Neural cell (in vitro differentiated cells): ENCODE measurements at regions not wholly inside any gene's neighbourhood (a gene's known extent, or its start where the extent isn't known, plus 50 kb on each side); places are given as distances from the start of the nearest gene placed in this dataset.

ENCODE experiments used
- H2AFZ ChIP-seq: fragments of 200-600, 300-800 bp; sonication (generic), shearing (Covaris generic); 2 replicates; pipeline ENCODE4 v1.6.0; 2014; ENCODE audit warnings: low read depth, mild to moderate bottlenecking, antibody characterized with exemption, low read length, moderate library complexity
- H3F3A ChIP-seq: fragments of 200-600 bp; shearing (Covaris generic); 2 replicates; pipeline ENCODE4 v1.6.1; 2016; ENCODE audit warnings: mild to moderate bottlenecking, moderate library complexity, mixed read lengths, antibody characterized with exemption, low read length; ENCODE audit not compliant: insufficient read depth, poor library complexity, severe bottlenecking
- H3K27ac ChIP-seq: fragments of 200-600, 300-800 bp; sonication (generic), shearing (Covaris generic); 2 replicates; pipeline ENCODE4 v1.5.1; 2014; ENCODE audit warnings: mild to moderate bottlenecking, low read length, moderate library complexity
- H3K27me3 ChIP-seq: fragments of 300-800, 200-600 bp; sonication (generic), shearing (Covaris generic); 2 replicates; pipeline ENCODE4 v1.6.0; 2014; ENCODE audit warnings: mild to moderate bottlenecking, low read depth, low read length, moderate library complexity; ENCODE audit not compliant: insufficient read depth
- H3K36me3 ChIP-seq: fragments of 300-800, 200-600 bp; sonication (generic), shearing (Covaris generic); 2 replicates; pipeline ENCODE4 v1.5.1; 2014; ENCODE audit warnings: mild to moderate bottlenecking, antibody characterized with exemption, low read length, moderate library complexity; ENCODE audit not compliant: insufficient read depth
- H3K4me2 ChIP-seq: fragments of 300-800, 200-600 bp; sonication (generic), shearing (Covaris generic); 2 replicates; pipeline ENCODE4 v1.6.0; 2014; ENCODE audit warnings: mild to moderate bottlenecking, low read length
- H3K4me3 ChIP-seq: fragments of 300-800, 200-600 bp; sonication (generic), shearing (Covaris generic); 2 replicates; pipeline ENCODE4 v1.5.1; 2014; ENCODE audit warnings: mild to moderate bottlenecking, low read length, moderate library complexity
- H3K79me2 ChIP-seq: fragments of 200-600 bp; shearing (Covaris generic); replicated peaks from 2 replicates; pipeline ENCODE4 v1.6.0; 2014; ENCODE audit warnings: mild to moderate bottlenecking, low read length, moderate library complexity; ENCODE audit not compliant: insufficient read depth
- H3K9ac ChIP-seq: fragments of 300-800, 200-600 bp; sonication (generic), shearing (Covaris generic); 2 replicates; pipeline ENCODE4 v1.6.1; 2016; ENCODE audit warnings: mild to moderate bottlenecking, low read length, mixed read lengths
- H3K9me2 ChIP-seq: fragments of 200-600 bp; shearing (Covaris generic); 2 replicates; pipeline ENCODE4 v1.6.1; 2016; ENCODE audit warnings: mild to moderate bottlenecking, low read length, mixed read lengths; ENCODE audit not compliant: insufficient read depth
- H3K9me3 ChIP-seq: fragments of 200-600, 300-800 bp; sonication (generic), shearing (Covaris generic); 2 replicates; pipeline ENCODE4 v1.6.1; 2016; ENCODE audit warnings: mild to moderate bottlenecking, mixed run types, low read length, moderate library complexity, mixed read lengths
- H4K20me1 ChIP-seq: fragments of 200-600 bp; shearing (Covaris generic); 2 replicates; pipeline ENCODE4 v1.6.1; 2016; ENCODE audit warnings: mild to moderate bottlenecking, mixed run types; ENCODE audit not compliant: insufficient read depth
- CTCF ChIP-seq: fragments of 450-650 bp; IDR thresholded peaks from 2 replicates; pipeline ENCODE4 v1.5.1; 2014; ENCODE audit warnings: antibody characterized with exemption, mild to moderate bottlenecking, moderate library complexity; ENCODE audit not compliant: poor library complexity, severe bottlenecking
- EP300 ChIP-seq: fragments of 450-650 bp; conservative IDR thresholded peaks from 2 replicates; pipeline ENCODE4 v1.6.1; 2014; ENCODE audit warnings: antibody characterized with exemption, mild to moderate bottlenecking, moderate library complexity; ENCODE audit not compliant: poor library complexity, severe bottlenecking
- EZH2 ChIP-seq: fragments of 200-600, 300-800 bp; shearing (Covaris generic), sonication (generic); IDR thresholded peaks from 2 replicates; pipeline ENCODE4 v1.6.1; 2014; ENCODE audit warnings: antibody characterized with exemption, low read length, borderline replicate concordance, mild to moderate bottlenecking; ENCODE audit not compliant: insufficient read depth, poor library complexity, severe bottlenecking
- MXI1 ChIP-seq: fragments of 450-650 bp; conservative IDR thresholded peaks from 2 replicates; pipeline ENCODE4 v1.6.1; 2014; ENCODE audit warnings: antibody characterized with exemption, mild to moderate bottlenecking; ENCODE audit not compliant: poor library complexity, severe bottlenecking
- POLR2AphosphoS5 ChIP-seq: IDR thresholded peaks from 2 replicates; pipeline ENCODE4 v1.6.1; 2012
- RAD21 ChIP-seq: fragments of 450-650 bp; conservative IDR thresholded peaks from 2 replicates; pipeline ENCODE4 v1.6.1; 2014; ENCODE audit warnings: antibody characterized with exemption, mild to moderate bottlenecking, moderate library complexity
- REST ChIP-seq: IDR thresholded peaks from 2 replicates; pipeline ENCODE4 v1.6.1; 2012; ENCODE audit warnings: borderline replicate concordance
- SMC3 ChIP-seq: fragments of 450-650 bp; conservative IDR thresholded peaks from 2 replicates; pipeline ENCODE4 v1.6.1; 2014; ENCODE audit warnings: antibody characterized with exemption, mild to moderate bottlenecking, moderate library complexity; ENCODE audit not compliant: poor library complexity
- TAF1 ChIP-seq: IDR thresholded peaks from 2 replicates; pipeline ENCODE4 v1.6.1; 2012; ENCODE audit warnings: low read depth

- Histone ChIP-seq H4K20me1 (no peaks in the 10 kb centered on the region), H3K4me2 (no peak overlapping the region), H3K9ac (no peak overlapping the region), H3F3A (no peaks in the 10 kb centered on the region), H3K9me3 (no peaks in the 10 kb centered on the region), H3K79me2 (no peaks in the 10 kb centered on the region), H3K36me3 (no peaks in the 10 kb centered on the region), H3K9me2 (no peaks in the 10 kb centered on the region), H3K4me3 (no peak overlapping the region), H3K27me3 (no peaks in the 10 kb centered on the region), H3K27ac (no peak overlapping the region), H2AFZ (no peak overlapping the region)
- TF ChIP-seq EP300 (no peak), SMC3 (no peak), RAD21 (no peak), MXI1 (no peak), POLR2AphosphoS5 (no peak), REST (no peak), CTCF (no peak), EZH2 (no peak), TAF1 (no peak)
Observed at GRCh38 chr3:18729671-18730070, 304.5 kb upstream of the SATB1 start.

DNA sequence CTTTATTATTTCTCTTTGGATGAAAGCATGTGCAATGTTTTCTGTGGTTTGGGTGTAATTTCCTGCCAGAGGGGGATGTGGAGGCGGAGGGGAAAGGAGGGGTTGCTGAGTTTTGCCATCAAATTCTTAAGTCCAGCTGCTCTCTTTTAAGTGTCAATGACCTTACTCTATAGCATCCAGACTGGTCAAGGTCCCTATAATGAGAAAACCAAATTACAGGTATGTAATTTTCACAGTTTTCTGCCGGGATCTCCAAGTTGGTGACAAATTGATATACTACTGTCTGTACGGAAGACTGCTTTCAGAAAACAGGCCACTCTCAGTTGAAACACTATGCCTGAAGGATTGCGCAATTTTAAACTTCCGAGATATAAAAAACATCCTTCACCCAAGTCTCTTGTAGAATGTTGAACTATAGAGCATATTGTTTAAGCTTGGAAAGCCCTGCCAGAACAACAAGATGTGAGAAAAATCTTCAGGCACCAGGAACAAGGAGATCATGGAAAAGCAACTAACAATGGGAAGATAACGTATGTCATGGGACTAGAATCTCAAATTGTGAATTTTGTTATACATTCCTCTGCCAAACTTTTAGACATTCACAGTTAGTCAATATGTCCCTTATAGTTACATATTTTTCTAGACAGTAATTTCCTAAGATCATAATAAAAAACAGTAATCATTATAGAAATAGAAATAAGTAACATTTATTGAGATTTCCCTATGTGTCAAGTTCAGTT, 300.7 kb upstream of the SATB1 start:
- no peak overlapping the region for H3K4me2 ChIP-seq
- H3F3A ChIP-seq = no peaks in the 10 kb centered on the region
- TF ChIP-seq CTCF (no peak), EP300 (no peak), EZH2 (no peak), SMC3 (no peak), POLR2AphosphoS5 (no peak), TAF1 (no peak), RAD21 (no peak), MXI1 (no peak), REST (no peak)

More for the DNA sequence above, 300.7 kb upstream of the SATB1 start:
- Histone ChIP-seq H3K36me3 (no peaks in the 10 kb centered on the region), H4K20me1 (no peaks in the 10 kb centered on the region), H3K4me3 (no peak overlapping the region), H3K9me3 (no peaks in the 10 kb centered on the region), H3K9ac (no peak overlapping the region), H2AFZ (no peak overlapping the region), H3K27me3 (no peaks in the 10 kb centered on the region), H3K9me2 (no peaks in the 10 kb centered on the region), H3K27ac (no peak overlapping the region), H3K79me2 (no peaks in the 10 kb centered on the region)
